GM18861 (cell line): ENCODE measurements at regions not wholly inside any gene's neighbourhood (a gene's known extent, or its start where the extent isn't known, plus 50 kb on each side); places are given as distances from the start of the nearest gene placed in this dataset.

Experiments used
- ATAC-seq: cut with Tn5 transposase; IDR thresholded peaks from one replicate; pipeline ENCODE4 v1.9.1; 2021; ENCODE audit not compliant: unreplicated experiment

DNA sequence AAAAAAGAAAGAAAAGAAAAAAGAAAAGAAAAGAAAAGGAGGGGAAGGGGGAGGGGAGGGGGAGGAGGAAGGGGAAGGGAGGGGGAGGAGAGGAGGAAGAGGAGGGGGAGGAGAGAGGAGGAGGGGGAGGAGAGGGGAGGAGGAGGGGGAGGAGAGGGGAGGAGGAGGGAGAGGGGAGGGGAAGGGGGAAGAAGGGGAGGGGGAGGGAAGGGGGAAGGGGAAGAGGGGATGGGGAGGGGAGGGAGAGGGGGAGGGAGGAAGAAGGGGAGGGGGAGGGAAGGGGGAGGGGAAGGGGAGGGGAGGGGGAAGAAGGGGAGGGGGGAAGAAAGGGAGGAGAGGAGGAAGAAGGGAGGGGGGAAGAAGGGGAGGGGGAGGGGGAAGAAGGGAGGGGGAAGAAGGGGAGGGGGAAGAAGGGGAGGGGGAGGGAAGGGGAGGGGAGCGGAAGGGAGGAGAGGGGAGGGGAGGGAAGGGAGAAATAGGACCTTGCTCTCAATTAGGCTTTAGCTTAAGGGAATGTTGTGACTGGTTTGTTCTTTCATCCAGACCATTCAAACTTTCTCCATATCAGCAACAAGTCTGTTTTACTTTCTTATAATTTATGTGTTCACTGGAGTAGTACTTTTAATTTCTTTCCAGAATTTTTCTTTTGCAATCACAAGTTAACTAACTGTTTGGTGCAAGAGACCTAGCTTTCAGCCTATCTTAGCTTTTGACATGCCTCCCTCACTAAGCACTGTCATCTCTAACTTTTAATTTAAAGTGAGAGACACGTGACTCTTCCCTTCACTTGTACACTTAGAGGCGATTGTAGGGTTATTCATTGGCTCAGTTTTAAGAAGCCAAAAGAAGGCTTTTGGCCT lies 76.5 kb upstream of the EGLN3 start:
- no peak for ATAC-seq

DNA sequence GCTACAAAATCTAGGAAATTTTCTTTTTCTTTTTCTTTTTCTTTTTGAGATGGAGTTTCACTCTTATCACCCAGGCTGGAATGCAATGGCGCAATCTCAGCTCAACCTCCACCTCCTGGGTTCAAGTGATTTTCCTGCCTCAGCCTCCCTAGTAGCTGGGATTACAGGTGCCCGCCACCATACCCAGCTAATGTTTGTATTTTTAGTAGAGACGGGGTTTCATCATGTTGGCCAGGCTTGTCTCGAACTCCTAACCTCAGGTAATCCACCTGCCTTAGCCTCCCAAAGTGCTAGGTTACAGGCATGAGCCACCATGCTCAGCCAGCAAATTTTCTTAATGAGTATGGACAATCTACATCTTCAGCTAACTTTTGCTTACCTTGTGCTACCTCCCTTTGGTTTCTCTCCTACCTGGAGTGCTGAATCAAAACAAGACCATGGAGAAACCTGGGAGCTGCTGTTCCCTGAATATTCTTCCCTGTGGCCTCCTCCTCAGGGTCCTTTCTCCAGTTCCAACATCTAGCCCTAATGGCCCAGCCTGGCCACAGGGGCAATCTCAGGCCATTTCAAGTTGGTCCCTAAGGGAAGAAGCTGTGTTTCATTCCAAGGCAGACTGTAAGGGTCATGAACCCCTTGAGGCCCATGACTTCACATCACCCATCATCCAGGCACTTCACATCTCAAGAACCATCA lies 74.6 kb upstream of the EGLN3 start:
- ATAC-seq = no peak

DNA sequence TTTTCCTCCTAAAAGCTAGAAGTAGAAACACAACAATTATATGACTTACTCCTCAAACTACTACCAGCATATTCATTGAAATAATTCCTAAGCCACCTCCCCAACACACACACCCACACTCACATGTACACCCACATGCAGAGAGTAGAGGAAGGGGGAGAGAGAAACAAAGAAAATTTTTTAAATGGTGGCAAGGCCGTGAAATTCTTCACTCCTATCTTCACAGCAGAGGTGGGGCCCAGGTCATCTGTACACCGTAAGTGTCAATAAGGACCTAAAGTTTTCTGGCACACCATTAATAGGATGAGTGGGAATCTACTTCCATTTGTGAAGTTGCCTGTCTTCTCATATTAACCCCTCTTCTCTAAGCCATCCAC lies 73.9 kb upstream of the EGLN3 start:
- no peak for ATAC-seq

DNA sequence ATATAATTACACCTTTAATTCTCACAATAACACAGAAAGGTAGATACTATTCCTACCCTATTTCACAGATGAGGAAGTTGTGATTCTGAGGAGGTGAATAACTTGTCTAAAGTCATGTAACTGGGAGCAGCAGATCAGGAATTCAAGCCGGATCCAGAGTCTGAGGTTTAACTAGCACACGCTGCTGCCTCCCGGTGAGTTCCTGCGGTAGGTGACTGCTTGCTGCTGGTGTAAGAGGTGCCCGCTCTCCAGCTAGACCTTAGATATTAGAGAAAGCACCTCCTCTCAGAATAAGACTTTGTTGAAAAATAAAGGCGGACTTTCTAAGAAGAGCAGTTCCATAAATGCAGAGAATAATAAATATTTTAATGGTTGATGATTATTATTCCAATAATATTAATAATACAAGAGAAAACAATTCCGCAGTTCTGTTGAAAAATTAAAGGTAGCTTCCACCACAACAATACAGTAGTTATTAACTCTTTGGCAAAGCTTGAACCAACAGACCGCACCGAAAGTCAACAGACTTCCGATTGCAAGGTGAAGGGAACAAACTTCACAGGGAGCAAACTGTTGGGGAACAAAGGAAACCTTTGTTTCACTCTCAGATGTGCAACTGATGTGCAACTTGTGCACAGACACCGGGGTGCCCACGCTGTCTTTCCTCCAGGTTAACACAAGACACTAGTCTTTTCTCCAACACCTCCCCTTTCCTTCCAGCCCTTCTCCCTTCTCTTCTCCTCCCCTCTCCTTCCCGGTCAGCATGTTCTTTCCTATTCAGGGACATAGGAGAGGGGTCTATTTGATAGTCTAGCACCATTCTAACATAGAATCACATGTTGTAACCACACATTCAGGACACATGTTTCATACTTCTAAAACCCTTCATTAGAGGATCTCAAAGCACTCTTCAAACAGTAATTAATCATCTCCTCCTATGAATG lies 73.2 kb upstream of the EGLN3 start:
- no peak for ATAC-seq

DNA sequence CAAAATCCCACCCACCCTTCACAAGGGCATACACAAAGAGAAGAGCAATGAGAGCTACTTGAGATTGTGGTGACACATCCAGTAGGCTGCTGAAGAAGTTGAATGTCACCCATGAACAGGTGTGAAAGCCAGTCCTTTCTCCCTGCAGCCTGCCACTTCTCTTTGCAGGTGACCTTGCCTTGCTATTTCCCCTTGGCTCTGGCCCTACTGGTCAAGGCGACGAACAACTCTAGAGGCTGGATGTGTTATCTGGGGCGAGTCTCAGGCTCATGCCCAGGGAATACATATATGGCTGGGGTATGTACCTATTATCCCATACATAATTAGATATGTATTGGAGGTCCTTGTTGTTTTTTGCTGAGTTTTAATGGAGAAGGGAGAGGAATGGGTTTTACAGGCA lies 70.2 kb upstream of the EGLN3 start:
- ATAC-seq = no peak

DNA sequence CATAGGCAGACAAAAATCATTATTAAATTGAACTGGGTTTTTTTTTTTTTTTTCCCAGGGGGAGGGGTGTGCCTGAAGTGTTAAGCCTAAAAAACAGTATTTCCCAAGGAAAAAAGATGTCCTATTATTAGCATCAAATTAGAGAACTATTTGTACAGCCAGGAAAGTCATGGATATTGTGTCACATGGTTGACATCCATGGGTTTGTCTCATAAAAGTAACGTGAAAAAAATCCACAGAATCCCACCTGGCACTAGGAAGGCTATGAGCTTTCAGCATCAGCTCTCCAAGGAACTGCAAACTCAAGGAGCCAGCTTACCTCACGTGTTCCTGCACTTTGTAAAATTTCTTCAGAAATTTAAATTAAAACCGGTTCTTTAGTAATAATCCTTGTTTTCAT lies 69.1 kb upstream of the EGLN3 start:
- ATAC-seq = no peak

DNA sequence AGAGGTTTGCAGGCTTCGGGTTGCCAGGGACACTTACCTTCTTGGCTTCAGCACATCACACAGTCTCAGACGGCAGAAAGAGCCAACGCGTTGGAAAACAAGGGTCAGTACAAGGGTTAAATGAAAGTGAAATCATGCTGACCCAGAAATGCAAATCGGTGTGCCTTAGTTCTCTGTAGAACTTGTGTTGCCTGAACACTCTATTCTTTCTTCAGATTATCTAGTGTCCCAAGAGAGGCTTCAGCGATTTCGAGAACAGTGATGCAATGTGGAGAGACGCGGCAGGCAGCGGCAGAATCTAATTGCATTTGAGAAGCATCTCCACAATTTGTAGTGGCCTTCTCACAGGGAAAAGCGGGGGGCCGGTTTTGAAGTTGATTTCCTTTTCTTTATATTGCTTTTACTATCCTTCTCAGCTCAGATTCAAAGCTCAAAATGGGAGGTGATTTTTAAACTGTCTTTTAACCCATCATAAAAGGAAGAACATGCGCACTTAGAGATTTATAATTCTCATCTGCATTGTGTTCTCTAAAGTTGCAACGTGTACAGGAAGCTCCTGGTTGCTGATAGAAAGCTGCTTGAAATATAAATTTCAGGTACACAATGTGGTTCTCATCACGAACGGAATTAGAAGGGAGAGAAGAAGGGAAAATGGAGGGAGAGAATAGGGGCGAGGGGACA lies 67.8 kb upstream of the EGLN3 start:
- ATAC-seq = peak; percentile 80

DNA sequence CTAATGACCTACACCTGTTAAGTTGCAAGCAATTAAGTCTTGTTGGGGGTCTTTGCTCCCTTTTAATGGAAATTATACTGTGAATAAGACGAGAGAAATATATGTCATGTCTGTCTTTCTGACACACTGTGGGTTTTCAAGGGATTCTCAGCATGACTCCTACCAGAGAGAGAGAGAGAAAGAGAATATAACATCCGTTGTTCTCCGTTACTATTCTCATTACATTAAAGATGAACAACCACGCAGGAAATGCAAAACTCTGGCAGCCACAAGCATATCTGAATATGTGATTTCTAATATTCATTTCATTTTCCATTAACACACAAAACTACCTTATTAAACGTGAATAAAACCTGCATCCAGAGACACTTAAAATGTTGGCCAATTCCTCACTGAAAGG lies 67.3 kb upstream of the EGLN3 start:
- peak; percentile 23 for ATAC-seq

DNA sequence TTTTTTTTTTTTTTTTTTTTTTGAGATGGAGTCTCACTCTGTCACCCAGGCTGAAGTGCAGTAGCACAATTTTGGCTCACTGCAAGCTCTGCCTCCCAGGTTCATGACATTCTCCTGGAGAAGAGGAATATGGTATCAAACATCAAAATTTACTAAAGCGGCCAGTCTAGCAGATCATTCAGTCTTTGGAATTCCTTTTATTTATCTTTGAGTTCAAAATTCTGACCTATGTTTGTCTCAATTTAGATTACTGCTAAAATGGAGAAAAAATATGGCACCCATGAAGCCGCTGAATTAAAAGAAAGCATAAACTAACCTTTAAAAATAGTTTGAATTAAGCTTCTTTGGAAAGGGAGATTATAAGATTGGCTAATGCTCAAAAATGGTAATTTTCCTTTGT lies 64.5 kb upstream of the EGLN3 start:
- ATAC-seq = no peak

DNA sequence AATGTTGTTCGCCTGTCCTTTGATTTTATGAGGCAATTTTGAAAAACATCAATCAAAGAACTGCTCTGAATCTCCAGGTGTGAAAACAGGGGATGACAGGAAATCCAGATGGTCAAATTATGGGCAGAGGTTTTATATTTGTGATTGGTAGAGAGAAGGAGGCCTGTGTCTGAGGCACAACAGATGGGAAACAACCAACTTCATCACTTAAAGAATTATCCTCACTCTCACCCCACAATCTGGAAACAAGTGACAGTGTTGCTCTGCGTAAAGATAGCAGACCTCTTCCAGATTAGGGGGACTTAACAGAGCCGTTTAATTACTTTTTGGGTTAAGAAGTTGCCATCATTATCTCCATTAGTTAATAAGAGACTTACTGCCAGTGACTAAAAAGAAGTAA lies 64.1 kb upstream of the EGLN3 start:
- ATAC-seq = no peak

DNA sequence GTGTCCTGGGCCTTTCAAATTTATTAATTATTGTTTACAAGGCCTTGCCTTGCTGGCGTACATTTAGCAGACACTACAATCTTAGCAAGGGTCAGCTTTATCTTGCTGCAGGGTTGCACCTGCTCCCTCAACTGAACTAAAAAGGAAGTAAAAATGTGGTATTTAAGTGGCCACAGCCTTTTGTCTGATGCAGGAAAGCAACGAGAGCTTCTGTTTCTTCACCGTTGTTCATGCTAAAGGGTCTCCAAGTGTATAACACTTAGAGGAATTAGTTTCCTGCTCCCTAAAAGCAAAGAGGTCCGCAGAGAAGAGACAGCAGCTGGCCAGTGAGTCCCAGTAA lies 62.8 kb upstream of the EGLN3 start:
- peak; percentile 35 for ATAC-seq

DNA sequence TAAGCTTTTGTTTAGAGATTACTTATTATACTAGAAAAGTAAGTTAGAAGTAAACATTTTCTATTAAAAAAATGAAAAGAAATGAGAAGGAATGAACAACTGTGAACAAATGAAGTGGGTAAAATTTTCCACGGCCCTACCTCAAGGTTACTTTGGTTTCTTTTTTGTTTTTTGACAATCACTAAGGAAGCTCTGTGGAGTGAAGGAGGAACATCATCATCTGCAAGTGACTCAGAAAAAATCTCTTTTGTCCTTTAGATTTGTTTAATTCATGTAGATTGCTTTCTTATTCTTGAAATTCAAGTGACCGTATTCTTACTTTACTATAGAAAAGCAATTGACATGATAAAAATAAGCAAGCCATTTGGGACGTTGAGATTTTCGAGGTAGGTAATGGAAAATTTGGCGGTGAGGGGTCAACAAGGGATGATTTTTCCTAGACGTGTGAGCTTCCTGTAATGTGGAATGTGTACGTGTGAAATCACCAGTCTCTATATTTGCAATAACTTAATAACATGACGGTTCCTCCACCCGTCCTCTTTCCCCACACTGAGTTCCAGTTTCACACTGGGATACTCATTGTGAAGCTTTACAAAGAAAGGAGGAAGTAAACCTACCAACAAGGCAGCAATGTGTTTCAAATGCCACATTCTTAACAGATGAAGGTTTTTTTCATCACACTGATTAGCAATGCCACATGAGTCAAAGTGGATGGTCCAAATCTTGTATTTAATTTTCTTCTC lies 62.3 kb upstream of the EGLN3 start:
- ATAC-seq = peak; percentile 71

DNA sequence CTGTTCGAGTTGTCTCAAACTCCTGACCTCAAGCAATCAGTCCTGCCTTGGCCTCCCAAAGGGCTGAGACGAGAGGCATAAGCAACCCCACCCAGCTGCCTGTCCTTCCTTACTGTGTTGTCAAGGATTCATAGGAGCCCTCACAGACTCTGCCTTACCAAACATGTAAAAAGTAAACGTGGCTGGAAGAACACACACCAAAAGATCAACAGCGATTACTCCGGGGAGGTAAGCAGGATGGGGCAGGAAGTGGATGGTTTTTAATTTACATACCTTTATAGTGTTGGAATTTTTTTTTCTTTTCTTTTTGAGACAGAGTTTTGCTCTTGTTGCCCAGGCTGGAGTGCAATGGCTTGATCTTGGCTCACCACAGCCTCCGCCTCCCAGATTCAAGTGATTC lies 61.5 kb upstream of the EGLN3 start:
- no peak for ATAC-seq

DNA sequence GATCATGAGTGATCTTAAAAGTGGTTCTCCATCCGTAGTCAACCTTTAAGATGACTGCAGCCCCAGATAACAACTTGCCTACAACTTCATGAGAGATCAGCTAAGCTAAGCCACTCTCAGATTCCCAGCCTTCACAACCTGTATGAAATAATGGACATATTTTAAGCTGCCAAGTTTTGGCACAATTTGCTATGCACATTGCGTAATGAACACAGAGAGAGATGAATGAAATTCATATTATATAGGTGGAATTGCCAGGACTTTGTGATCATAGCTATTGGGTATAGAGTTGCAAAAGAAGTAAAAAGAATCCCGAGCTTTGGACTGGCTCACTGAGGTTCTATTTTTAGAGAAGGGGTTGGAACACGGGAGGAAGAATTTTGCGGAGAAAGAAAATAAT lies 59.1 kb upstream of the EGLN3 start:
- no peak for ATAC-seq

DNA sequence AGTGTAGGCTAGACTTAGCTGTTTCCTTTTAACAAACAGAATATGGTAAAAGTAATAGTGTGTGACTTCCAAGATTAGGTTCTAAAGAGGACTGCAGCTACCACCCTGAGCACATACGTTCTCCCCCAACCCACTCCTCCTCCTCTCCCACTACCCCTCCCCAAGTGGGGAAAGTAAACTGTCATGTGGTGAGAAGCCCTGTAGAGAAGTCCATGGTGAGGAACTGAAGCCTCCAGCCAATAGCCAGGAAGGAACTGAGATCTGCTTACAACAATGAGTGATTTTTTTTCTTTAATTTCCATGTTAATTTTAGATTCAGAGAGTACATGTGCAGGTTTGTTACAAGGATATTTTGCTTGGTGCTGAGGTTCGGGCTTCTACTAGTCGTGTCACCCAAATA lies 57.0 kb upstream of the EGLN3 start:
- no peak for ATAC-seq

DNA sequence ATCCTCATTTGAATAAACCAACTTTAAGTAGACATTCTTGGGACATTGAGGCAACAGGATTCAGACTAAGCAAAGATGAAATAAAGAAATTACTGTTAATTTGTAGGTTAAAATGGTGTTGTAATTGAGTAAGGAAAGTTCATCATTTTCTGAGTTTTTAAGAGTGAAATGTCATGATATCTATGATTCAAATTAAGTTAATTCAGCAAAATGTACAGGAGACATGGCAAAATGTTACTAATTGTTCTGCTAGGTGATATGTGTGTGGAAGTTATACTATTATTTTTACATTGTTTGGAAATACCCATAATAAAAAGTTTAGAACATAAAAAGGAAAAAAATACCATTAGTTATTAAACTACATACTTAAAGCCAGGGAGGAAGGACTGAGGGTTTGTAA lies 55.0 kb upstream of the EGLN3 start:
- ATAC-seq = no peak

DNA sequence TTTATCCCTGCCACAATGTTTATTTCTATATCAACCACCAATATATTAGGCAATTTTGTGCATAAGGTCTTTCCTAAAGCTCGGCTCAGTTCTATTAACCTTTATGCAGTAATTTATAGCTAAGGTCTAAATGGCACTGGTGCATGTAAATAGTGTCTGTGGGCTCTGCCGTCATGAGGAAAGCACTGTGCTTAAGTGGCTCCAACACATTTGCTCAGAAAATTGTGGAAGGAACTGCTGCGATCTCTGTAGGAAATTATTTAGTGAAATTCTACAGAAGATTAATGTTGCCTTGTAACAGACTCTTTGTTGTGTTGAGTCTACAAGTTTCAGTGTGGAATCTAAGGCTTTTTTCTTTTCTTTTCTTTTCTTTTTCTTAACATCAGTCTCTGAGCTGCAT lies 54.0 kb upstream of the EGLN3 start:
- ATAC-seq = no peak

DNA sequence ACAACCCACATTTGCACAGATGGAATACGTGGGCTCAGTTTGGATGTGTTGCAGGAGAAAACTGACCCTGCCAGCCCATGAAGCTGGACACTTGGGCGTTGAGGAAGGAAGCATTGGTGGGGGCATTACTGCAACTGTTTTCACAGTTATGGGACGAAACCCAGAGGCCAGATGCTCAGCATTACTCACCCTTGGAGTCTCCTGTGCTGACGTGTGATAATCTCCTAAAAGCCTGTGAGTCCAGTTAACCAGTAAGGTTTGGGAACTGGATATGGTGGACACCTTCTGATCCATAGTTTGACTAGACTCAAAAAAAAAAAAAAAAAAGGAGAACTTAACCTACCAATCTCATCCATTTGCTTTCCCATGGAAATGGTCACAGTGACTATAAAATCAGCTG lies 52.8 kb upstream of the EGLN3 start:
- ATAC-seq = no peak

DNA sequence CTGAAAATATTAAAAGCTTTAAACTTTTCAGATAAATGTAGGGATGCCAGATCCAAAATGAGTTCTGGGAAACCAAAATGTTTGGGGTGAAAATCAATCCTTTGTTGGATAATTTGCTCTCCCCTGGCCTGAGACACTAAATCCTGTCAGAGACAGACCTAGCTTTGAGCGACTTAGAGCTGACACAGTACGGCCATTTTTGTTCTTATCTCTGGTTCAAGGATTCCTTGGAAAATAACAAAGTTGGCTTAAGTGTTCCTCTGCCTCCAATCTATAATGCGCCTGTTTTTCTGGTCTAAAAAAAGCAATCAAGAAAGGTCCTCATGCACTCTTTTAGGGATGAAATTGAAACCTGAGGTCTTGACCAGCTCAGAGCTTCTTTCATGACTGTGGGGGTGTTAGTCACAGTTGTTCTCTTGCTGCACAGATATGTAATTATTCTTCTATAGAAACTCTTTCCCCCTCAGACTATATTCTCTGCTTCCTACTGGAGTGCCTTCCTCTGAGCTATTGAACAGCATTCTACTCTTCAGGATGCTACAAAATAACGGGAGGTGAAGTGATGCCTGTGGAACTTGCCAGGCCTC lies 52.3 kb upstream of the EGLN3 start:
- no peak for ATAC-seq
